ENCODE measurements at regions not wholly inside any gene's neighbourhood (a gene's known extent, or its start where the extent isn't known, plus 50 kb on each side); places are given as distances from the start of the nearest gene placed in this dataset.
"Not testable (repeated sequence)": the region's sequence is repeated elsewhere in the genome, so short reads cannot be mapped to it uniquely, and the experiment has no call there.

DNA sequence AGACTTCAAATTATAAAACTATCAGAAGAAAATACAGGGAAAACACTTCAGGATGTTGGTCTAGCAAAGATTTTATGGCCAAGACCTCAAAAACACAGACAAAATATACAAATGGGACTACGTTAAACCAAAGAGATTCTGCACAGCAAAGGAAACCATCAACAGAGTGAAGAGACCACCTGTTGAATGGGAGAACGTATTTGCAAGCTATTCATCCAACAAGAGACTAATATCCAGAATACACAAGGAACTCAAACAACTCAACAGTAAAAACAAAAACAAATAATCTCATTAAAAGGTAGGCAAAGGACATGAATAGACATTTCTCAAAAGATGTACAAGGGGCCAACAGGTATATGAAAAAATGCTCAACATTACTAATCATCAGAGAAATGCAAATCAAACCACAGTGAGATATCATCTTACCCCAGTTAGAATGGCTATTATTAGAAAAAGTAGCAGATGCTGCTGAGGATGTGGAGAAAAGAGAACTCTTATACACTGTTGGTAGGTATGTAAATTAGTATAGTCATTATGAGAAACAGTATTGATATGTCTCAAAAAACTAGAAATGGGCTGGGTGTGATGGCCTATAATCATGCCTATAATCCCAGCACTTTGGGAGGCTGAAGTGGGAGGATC, 112.6 kb downstream of the LRIG2 start:
- no peak for DNase-seq (ENCODE audit: low spot score)

DNA sequence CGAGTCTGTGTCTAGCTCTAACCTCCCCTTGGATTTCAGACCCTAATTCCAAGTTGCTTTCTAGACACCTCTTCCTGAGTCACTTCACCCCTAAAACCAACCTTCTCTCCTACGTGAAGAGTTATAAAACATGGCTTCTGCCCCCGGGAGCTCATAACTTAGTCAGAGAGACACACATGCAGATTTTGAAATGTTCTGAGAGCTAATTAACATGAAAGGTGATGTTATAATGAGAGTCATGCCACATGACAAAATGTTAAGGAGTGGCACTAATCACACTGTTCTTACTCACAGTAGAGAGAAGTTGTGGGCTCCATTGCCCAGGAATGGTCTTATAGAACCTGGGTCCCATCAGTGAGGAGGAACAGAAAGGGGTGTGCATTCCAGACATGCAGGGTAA, 117.1 kb downstream of the LRIG2 start:
- DNase-seq (ENCODE audit: low spot score) = no peak

DNA sequence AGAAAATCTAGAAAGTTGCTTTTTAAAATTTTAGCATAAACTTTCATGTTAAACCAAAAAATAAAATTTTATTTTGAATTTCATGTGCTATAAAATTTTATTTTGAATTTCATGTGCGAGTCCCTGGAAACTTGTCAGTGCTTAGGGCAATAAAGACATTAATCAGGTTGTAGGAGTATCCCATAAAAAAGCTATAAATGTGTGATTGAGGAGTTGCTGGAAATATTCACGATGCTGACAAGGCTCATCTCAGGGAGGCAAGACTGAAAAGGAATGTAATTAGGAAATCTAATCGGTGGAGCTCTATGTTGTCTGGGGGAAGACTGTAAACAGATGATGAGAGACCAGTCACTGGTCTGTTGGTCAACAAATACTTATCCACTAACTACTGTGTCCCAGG, 117.9 kb downstream of the LRIG2 start:
- no peak for DNase-seq (ENCODE audit: low spot score)

DNA sequence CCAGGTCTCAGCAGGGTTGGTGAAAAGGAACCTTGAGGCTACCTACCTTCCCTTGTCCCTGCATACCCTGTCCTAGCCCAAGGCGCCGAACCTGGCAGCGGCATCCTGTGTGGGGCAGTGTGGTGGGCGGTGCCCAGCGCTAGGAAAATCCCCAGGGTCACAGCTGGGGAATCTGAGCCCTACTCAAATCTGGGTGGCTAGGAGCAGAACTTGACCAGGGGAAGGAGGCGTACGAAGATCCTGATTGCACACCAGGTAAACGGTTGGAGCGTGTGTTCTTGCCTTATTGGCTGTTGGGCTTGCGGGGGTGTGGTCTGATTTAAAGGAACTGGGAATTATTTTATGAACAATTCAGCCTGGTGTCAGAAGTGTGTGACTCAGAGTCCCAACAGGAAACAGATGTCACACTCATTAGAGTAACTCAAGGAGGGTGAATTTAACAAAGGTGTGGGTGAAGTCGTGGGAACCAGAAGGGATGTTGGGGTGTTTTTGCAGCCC, 118.6 kb downstream of the LRIG2 start:
- DNase-seq (ENCODE audit: low spot score) = no peak

DNA sequence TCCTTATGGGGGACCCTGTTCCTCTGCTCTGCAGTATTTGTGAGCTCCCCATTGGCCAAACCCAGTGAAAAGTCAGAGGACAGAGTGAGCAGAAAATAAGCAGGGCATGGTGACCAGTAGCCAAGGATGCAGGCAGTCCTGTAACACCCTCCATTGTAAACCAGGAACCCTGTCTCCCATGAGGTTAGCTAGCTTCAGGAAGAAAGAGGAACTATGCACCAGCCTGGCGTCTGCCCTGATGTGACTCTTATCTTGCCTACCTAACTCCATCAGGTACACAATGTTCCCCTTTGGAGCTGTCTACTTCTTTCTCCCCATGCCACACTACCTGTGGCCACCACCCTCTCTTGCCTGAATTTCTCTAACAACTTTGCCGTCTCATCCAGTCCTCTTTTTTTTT, 119.2 kb downstream of the LRIG2 start:
- DNase-seq (ENCODE audit: low spot score) = no peak

DNA sequence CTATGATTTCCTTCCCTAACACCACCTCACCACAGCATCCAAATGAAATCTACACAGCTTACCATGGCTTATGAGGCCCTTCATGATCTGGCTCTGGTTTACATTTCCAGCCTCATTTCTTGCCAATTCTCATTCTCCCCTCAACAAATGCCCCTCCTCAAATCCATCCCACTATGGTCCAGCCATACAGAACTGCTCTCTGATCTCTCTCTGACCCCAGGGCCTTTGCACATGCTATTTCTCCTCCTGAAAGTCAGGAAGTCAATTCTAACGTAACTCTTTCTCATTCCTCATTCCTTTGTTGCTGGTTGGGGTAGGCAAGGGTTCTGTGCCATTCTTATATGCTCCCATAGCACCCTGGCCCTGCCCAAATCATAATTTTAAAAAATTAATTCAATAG, 120.0 kb downstream of the LRIG2 start:
- no peak for DNase-seq (ENCODE audit: low spot score)

DNA sequence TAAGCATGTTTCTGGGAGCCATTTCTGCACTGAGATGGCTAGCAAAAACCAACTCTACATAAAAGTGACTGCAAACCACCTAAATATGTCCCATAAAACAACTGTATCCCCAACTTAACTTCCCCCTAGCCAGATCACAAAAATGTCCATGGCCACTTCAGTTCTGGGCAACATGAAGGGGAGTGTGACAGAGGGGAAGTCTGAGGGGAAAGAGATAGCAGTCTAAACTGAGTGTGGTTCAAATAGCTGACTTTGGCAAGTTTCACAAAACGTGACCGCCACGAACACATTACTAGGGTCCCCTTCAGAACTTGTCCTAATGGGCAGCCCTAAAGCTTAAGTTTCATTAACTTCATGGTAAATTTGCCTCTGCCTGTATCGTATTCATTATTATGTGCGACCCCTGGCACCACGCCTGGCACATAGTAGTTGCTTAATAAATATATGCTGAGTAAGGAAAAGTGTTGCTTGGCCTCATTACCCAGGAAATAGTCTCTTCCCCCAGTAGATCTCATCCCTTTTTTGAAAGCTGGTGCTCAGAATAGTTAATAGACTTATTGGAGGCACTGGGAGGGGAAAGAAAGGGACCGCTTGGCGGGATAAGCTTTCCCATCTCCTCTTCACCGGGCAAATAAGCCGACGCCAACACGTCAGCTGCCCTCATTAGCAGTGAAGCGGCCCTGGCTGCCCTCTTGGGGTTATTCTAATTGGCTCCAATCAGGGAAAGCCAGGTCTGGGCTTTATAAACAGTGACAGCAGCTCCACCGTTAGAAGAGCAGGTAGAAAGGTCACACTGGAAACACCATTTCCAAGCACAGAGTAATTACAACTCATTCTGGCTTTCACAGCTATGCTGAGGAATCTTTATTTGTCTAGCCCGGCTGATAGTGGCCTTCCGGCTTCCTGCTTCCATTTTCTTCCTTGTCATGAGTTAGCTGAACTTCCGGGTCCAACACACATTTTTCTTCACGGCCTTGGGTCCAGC, 122.1 kb downstream of the LRIG2 start:
- peak; percentile 57 for DNase-seq (ENCODE audit: low spot score)

DNA sequence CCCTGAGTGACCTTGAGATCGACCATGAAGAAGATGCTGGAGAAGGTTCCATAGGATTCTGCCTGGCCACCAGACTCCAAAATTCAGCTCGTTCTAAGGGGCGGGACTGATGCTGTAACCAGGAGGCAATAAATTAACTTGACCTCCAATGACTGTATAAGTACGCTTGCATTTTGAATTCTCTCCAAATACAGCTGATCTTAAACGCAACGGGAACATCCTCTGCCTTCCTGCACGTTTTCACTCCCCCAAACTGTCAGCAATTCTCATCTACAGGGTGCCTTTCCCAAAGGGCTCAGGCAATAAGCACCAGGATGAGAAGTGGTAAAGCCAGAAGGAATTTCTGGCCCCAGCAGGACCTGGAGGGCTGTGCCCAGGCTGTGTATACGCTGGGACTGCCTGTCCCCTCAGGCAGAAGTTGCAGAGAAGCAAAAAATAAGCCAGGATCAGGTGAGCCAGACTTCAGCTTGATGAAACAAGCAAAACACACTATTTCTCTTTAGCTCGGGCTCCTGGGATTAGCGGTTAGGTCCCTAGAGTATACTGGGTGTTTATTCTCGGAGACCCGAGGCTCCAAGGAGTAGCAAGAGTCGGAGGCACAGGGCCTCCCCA, 124.8 kb downstream of the LRIG2 start:
- no peak for DNase-seq (ENCODE audit: low spot score)

DNA sequence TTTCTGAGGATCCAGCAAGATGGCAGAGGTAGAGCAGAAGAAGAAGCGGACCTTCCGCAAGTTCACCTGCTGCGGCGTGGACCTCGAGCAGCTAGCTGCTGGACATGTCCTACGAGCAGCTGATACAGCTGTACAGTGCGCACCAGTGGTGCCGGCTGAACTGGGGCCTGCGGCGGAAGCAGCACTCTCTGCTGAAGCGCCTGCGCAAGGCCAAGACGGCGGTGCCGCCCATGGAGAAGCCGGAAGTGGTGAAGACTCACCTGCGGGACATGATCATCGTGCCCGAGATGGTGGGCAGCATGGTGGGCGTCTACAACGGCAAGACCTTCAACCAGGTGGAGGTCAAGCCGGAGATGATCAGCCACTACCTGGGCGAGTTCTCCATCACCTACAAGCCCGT, 125.8 kb downstream of the LRIG2 start:
- no peak for DNase-seq (ENCODE audit: low spot score)

DNA sequence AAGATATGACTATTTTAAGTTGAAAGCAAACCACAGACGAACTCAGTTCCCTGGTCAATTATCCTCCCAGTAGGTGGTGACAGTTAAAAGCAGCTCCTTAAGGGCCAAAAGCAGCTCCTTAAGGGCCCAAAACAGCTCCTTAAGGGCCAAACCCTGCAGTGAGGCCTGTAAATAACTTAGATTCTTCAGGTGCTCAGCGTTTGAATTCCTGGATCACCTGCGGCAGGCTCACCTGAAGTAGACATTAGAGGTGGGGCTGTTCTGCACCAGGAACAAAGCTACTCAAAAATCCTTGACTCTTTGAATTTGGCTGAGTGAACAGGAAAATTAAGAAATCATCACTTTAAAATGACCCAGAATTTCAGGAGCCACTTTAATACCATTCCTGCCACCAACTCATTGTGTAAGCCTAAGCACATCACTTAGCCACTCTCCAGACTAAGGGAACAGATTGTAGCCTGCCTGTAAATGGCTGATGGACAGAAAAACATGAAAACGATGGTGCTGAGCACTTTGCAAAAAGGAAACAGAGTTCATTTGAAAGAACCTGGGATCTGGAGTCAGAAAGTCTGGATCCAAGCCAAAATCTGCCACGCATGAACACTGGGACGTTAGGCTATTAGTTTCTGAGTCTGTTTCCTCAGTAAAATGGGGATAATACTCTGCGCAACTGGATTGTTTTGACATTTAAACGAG, 126.9 kb downstream of the LRIG2 start:
- peak; percentile 35 for DNase-seq (ENCODE audit: low spot score)

DNA sequence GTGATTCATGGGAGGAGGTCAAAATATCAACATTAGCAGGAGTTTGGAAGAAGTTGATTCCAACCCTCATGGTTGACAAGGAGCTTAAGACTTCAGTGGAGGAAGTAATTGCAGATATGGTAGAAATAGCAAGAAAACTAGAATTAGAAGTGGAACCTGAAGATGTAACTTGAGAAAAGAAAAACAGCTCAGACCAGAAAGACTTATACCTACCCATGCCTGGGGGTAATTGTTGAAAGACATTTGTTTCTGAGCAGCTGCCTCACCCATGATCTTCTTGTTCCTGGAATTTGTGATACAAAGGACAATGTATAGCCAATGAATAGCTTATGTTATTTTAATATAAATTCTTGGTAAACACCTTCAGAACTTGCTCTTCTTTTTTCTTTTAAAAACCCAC, 128.6 kb downstream of the LRIG2 start:
- DNase-seq (ENCODE audit: low spot score) = no peak

DNA sequence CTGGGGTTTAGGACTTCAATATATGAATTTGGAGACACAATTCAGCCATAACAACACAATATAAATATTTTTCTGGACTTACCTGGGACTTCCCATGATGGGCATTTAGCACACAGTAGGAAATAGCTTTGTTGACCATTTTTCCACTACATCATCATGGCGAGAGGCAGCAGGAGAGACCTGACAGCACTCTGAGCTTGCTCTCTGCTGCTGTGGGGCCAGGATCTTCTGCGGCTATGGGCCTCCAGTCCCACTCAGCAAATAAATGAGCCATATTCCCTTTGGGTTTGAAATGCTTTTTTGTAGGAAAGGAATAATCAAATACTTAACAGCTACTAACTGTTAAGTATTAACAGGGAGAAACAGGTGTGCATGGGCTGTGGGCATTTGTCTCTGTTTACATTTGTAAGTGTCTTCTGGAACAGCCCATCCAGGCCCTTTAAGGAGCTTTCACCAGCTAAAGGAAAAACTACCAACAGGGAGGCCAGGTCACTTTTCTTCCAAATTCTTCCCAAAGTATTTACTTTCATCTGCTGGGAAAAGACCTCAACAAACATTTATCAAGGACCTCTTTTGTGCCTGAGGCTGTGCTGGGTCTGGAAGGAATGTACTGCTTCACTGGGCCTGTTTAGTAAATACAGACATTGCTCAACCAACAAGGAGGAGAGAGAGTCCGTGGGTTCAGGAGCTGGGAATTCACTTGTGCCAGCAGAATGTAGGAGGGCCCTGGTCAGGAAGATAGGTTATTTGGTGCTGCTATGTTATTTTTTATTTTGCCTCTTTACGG, 133.2 kb downstream of the LRIG2 start:
- DNase-seq (ENCODE audit: low spot score) = no peak

DNA sequence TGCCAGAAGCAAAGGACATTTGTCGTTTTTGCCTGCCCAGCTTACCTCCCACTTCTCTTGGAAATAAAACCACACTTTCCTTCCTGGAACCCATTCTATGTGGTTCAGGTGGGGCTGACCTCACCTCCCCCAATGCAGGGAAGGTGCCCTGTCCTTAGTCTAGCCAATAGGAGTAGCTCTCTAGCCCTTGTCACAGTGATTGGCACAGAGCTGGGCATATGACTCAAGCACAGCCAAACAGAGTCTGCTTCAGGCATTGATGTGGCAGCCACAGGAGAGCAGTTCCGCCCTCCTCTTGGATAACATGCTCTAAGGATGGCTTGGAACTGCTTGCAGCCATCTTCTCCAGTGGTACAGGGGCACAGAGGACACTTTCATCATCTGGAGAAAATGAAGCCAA, 134.0 kb downstream of the LRIG2 start:
- no peak for DNase-seq (ENCODE audit: low spot score)

DNA sequence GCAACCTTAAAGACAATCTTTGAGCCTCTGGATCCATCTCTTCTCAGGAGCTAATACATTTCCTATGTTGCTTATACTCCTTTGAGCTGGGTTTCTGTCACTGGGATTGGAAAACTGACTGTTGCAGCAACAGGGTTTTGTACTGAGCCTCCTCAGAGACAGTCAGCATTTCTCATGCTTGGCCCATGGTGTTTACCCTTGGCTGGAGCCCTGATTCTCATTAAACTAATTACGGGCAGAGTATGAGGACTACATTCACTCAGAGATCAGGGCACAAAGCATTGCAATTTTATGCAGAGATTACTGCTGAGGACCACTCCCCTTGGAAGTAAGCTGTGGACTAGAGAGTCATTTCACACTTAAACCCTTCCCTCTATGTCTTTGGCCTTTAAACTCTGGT, 134.5 kb downstream of the LRIG2 start:
- no peak for DNase-seq (ENCODE audit: low spot score)

DNA sequence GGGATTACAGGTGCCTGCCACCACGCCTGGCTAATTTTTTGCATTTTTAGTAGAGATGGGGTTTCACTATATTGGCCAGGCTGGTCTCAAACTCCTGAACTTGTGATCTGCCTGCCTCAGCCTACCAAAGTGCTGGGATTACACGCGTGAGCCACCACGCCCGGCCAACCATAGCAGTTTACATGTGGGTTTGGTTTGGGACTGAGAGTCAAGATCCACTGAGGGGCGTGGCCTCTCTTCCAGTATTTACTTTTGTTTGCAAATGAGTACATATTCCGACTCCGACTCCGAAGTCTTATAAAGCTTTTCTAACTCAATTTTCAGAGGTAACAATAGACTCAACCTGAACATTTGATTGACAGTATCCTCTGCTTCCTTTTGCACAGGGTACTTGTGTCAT, 135.4 kb downstream of the LRIG2 start:
- DNase-seq (ENCODE audit: low spot score) = not testable (repeated sequence)

DNA sequence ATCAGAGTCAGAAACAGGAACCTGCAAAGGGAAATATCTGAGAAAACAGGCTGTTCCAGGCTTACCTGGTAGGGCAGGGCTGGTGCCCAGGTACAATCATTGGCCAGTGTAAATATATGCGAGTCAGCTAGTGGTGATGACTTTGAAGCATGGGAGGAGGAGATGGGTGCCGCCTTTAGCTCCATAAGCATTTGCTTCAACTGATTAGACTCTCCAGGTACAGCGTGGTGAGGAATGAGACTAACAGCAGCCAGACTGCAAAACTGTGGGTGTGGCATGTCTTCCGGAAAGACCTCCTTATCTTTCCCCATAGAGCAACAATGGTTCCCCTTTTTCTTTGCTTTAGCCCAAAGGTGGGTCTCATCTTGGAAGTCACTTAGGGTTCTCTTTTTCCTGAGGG, 137.2 kb downstream of the LRIG2 start:
- DNase-seq (ENCODE audit: low spot score) = no peak

DNA sequence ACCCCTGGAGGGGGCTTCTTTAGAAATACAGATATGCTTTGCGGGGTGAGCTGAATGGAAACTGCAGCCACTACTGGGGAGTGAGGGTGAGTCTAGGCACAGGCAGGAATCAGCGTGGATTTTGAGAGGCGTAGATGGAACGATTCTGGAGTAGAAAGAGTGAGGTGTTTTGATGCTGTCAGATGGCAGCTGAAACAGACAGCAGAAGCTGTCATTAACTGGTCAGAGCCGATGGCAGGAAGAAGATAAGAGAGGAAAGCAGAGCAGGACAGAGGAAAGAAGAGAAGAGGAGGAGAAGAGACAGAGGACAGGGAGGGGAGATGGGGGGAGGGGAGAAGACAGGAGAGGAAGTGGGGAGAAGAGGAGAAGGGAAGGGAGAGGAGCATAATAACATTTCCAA, 138.5 kb downstream of the LRIG2 start:
- DNase-seq (ENCODE audit: low spot score) = peak; percentile 89

DNA sequence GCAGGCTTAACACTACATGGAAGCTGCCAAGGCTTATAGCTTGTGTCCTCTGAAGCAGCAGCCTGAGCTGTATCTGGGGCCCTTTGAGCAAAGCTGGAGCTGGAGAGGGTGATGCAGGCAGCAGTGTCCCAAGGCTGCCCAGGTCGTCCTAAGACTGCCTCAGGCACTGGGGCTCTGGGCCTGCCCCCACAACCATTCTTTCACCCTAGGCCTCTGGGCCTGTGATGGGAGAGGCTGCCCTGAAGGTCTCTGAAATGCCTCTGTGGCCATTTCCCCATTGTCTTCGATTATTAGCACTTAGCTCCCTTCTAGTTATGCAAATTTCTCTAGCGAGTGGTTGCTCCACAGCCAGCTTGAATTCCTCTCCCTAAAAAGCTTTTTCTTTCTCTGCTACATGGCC, 142.0 kb downstream of the LRIG2 start:
- no peak for DNase-seq (ENCODE audit: low spot score)

DNA sequence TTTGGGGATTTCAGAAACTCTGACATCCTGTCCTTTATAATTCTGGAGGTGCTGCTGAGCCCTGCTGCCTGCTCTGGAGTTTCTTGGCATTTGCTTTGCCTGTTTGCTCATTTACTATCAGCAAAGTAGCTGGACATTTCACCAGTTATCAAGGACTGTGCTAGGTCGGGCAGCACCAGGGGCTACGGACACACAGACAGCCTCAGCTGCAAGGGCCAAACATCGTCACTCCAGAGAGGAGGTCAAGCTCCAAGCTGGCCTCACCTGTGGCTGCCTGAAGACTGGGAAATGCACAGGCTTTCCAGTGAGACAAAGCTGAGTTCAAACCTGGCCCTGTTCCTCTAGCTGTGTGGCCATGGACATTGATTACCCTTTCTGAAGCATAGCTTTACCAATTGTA, 143.7 kb downstream of the LRIG2 start:
- no peak for DNase-seq (ENCODE audit: low spot score)

DNA sequence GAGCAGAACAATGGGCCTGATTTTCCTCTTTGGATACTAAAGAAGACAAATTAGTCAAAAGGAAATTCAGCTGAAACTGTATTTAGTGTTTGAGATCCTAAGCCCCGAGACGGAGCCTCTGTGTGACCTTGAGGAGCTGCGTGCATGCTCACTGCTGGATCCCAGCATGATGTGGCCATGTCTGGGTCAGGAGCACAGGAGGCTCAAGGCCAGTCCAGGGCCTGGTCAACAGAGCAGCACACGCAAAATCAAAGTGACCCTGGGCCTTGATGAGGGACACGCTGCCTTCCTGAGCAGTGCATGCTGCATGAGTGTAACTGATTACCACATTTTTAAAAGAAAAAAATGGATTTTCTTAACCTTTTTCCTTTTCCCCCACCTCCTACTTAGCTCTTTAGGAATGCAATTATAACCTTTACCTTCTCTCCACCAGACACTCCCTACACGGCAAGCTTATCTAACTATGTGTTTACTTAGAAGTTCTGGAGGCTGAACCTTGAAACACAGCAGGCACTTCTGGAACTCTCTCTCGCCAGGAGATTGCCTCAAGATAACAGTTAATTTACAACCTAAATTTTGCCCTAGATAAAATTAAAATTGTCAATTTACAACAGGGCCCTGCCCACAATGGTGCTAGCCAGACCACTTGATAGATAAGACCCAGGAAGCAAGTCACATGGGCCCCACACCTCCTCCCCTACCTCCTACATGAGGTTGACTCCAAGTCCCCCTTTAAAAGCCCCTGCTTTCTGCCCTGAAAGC, 144.6 kb downstream of the LRIG2 start:
- DNase-seq (ENCODE audit: low spot score) = peak; percentile 90

Data from SK-N-DZ (cell line).